ENCODE measurements at regions not wholly inside any gene's neighbourhood (a gene's known extent, or its start where the extent isn't known, plus 50 kb on each side); places are given as distances from the start of the nearest gene placed in this dataset.

DNA sequence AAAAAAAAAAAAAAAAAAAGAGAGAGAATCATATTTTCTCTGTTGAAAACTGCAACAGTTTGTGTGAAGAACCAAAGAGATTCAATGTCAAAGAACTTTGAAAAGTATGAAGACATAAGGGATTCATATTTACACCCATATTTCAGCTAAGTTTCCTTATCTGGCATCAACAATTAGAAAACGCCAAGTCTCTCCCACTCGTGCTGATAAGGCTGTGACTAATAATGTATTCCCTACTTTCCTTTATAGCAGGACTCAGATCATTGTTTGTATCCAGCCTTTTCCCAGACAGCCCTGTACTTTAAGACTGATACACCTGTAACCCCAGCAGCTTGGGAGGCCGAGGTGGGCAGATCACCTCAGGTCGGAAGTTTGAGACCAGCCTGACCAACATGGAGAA, 54.1 kb upstream of the STK32A start:
- 0 out of 2 replicates have a peak, but pooled peaks cover 3% of the 10 kb centered on the region for H3K27me3 ChIP-seq
- no peaks in the 10 kb centered on the region for H3K4me1 ChIP-seq
- no peaks in the 10 kb centered on the region for H3K9me3 ChIP-seq (replicated peaks)
- H3K4me3 ChIP-seq = no peak overlapping the region
- H3K27ac ChIP-seq = no peak overlapping the region
- no peak for DNase-seq
- no peaks in the 10 kb centered on the region for H3K36me3 ChIP-seq
